ENCODE measurements at regions not wholly inside any gene's neighbourhood (a gene's known extent, or its start where the extent isn't known, plus 50 kb on each side); places are given as distances from the start of the nearest gene placed in this dataset.

DNA sequence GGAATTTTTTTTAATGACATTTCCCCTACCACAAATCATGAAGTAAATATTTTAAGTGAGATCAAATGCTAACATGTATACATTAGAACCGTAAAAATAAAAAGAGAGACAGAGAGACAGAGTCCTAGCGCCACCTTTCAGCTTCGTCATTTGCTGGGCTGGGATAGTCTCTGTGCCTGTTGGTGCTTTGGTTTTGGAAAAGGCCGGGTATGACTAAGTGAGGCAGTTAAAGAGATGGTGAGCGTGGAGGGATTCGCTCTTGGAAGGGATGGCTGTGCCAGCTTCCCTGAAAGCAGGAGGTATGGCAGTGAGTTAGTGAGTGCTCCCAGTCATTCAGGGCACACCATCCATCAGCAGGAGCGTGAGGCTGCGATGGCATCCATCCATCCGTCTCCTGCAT lies 729.6 kb upstream of the WWC1 start:
- TF ChIP-seq ZNF70 (CRISPR knock-in tag; IDR thresholded peaks at IDR 0.05) (no peak), ARNTL (CRISPR knock-in tag; IDR thresholded peaks at IDR 0.05; ENCODE audit: borderline replicate concordance, low read depth) (no peak), ISL1 (CRISPR knock-in tag; IDR thresholded peaks at IDR 0.05) (no peak), TOX (CRISPR knock-in tag; IDR thresholded peaks at IDR 0.05; ENCODE audit: borderline replicate concordance) (no peak), ZFP3 (CRISPR knock-in tag; IDR thresholded peaks at IDR 0.05) (no peak), TCF4 (CRISPR knock-in tag; IDR thresholded peaks at IDR 0.05; ENCODE audit: borderline replicate concordance) (no peak), ESRRG (CRISPR knock-in tag; IDR thresholded peaks at IDR 0.05) (no peak), SNAI2 (CRISPR knock-in tag; IDR thresholded peaks at IDR 0.05) (no peak), ZNF8 (CRISPR knock-in tag; IDR thresholded peaks at IDR 0.05) (no peak), OSR1 (CRISPR knock-in tag; IDR thresholded peaks at IDR 0.05) (no peak), BACH2 (CRISPR knock-in tag; IDR thresholded peaks at IDR 0.05; ENCODE audit: borderline replicate concordance) (no peak), GLIS3 (CRISPR knock-in tag; IDR thresholded peaks at IDR 0.05) (no peak)
- TF ChIP-seq, protein P1, sequence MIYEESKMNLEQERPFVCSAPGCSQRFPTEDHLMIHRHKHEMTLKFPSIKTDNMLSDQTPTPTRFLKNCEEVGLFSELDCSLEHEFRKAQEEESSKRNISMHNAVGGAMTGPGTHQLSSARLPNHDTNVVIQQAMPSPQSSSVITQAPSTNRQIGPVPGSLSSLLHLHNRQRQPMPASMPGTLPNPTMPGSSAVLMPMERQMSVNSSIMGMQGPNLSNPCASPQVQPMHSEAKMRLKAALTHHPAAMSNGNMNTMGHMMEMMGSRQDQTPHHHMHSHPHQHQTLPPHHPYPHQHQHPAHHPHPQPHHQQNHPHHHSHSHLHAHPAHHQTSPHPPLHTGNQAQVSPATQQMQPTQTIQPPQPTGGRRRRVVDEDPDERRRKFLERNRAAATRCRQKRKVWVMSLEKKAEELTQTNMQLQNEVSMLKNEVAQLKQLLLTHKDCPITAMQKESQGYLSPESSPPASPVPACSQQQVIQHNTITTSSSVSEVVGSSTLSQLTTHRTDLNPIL (CRISPR knock-in tag; IDR thresholded peaks at IDR 0.05; ENCODE audit: low read depth) = no peak
- TF ChIP-seq, protein P2, sequence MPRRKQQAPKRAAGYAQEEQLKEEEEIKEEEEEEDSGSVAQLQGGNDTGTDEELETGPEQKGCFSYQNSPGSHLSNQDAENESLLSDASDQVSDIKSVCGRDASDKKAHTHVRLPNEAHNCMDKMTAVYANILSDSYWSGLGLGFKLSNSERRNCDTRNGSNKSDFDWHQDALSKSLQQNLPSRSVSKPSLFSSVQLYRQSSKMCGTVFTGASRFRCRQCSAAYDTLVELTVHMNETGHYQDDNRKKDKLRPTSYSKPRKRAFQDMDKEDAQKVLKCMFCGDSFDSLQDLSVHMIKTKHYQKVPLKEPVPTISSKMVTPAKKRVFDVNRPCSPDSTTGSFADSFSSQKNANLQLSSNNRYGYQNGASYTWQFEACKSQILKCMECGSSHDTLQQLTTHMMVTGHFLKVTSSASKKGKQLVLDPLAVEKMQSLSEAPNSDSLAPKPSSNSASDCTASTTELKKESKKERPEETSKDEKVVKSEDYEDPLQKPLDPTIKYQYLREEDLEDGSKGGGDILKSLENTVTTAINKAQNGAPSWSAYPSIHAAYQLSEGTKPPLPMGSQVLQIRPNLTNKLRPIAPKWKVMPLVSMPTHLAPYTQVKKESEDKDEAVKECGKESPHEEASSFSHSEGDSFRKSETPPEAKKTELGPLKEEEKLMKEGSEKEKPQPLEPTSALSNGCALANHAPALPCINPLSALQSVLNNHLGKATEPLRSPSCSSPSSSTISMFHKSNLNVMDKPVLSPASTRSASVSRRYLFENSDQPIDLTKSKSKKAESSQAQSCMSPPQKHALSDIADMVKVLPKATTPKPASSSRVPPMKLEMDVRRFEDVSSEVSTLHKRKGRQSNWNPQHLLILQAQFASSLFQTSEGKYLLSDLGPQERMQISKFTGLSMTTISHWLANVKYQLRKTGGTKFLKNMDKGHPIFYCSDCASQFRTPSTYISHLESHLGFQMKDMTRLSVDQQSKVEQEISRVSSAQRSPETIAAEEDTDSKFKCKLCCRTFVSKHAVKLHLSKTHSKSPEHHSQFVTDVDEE (CRISPR knock-in tag; IDR thresholded peaks at IDR 0.05) = no peak
- ATAC-seq = no peak

DNA sequence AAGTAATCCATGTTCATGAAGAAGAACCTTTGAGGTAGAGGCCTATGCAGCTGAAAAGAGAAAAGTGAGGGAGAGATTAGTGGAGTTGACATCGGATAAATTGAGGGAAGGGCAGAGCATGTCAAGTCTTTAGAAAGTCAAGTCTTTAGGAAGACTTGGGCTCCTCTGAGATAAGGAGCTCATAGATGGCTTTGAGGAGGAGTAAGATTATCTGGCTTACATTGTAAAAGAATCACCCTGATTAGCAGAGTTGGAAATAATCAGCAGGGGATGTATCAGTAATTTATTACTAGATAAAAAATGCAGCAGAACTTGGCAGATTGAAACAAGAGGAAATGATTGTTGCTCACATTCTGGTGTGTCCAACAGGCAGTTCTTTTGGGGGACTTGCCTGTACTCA lies 727.2 kb upstream of the WWC1 start:
- no peak for ATAC-seq

More for the DNA sequence above, 727.2 kb upstream of the WWC1 start:
- TF ChIP-seq, protein P2 (CRISPR knock-in tag; IDR thresholded peaks at IDR 0.05) = no peak
- TF ChIP-seq RARB (CRISPR knock-in tag; IDR thresholded peaks at IDR 0.05) (no peak), ESRRG (CRISPR knock-in tag; IDR thresholded peaks at IDR 0.05) (no peak), ZC3H10 (CRISPR knock-in tag; IDR thresholded peaks at IDR 0.05) (no peak), ZNF8 (CRISPR knock-in tag; IDR thresholded peaks at IDR 0.05) (no peak), ARNTL (CRISPR knock-in tag; IDR thresholded peaks at IDR 0.05; ENCODE audit: borderline replicate concordance, low read depth) (no peak), ZNF565 (CRISPR knock-in tag; conservative IDR thresholded peaks at IDR 0.05; ENCODE audit: low read depth) (no peak), OSR1 (CRISPR knock-in tag; IDR thresholded peaks at IDR 0.05) (no peak), CSDC2 (CRISPR knock-in tag; IDR thresholded peaks at IDR 0.05) (no peak), BACH2 (CRISPR knock-in tag; IDR thresholded peaks at IDR 0.05; ENCODE audit: borderline replicate concordance) (no peak), SNAI2 (CRISPR knock-in tag; IDR thresholded peaks at IDR 0.05) (no peak), TOX (CRISPR knock-in tag; IDR thresholded peaks at IDR 0.05; ENCODE audit: borderline replicate concordance) (no peak), TCF4 (CRISPR knock-in tag; IDR thresholded peaks at IDR 0.05; ENCODE audit: borderline replicate concordance) (no peak), GLIS3 (CRISPR knock-in tag; IDR thresholded peaks at IDR 0.05) (no peak), ZFP3 (CRISPR knock-in tag; IDR thresholded peaks at IDR 0.05) (no peak), ZNF70 (CRISPR knock-in tag; IDR thresholded peaks at IDR 0.05) (no peak), ISL1 (CRISPR knock-in tag; IDR thresholded peaks at IDR 0.05) (no peak)
- TF ChIP-seq, protein P3, sequence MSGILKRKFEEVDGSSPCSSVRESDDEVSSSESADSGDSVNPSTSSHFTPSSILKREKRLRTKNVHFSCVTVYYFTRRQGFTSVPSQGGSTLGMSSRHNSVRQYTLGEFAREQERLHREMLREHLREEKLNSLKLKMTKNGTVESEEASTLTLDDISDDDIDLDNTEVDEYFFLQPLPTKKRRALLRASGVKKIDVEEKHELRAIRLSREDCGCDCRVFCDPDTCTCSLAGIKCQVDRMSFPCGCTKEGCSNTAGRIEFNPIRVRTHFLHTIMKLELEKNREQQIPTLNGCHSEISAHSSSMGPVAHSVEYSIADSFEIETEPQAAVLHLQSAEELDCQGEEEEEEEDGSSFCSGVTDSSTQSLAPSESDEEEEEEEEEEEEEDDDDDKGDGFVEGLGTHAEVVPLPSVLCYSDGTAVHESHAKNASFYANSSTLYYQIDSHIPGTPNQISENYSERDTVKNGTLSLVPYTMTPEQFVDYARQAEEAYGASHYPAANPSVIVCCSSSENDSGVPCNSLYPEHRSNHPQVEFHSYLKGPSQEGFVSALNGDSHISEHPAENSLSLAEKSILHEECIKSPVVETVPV (CRISPR knock-in tag; IDR thresholded peaks at IDR 0.05) = no peak
- TF ChIP-seq, protein P4, sequence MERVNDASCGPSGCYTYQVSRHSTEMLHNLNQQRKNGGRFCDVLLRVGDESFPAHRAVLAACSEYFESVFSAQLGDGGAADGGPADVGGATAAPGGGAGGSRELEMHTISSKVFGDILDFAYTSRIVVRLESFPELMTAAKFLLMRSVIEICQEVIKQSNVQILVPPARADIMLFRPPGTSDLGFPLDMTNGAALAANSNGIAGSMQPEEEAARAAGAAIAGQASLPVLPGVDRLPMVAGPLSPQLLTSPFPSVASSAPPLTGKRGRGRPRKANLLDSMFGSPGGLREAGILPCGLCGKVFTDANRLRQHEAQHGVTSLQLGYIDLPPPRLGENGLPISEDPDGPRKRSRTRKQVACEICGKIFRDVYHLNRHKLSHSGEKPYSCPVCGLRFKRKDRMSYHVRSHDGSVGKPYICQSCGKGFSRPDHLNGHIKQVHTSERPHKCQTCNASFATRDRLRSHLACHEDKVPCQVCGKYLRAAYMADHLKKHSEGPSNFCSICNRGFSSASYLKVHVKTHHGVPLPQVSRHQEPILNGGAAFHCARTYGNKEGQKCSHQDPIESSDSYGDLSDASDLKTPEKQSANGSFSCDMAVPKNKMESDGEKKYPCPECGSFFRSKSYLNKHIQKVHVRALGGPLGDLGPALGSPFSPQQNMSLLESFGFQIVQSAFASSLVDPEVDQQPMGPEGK (CRISPR knock-in tag; IDR thresholded peaks at IDR 0.05; ENCODE audit: borderline replicate concordance) = no peak
- TF ChIP-seq, protein P1 (CRISPR knock-in tag; IDR thresholded peaks at IDR 0.05; ENCODE audit: low read depth) = no peak

Data from SK-N-SH treated with all-trans-retinoic acid at 6 μM for 48 hours (cell line).